ENCODE measurements at regions not wholly inside any gene's neighbourhood (a gene's known extent, or its start where the extent isn't known, plus 50 kb on each side); places are given as distances from the start of the nearest gene placed in this dataset.

DNA sequence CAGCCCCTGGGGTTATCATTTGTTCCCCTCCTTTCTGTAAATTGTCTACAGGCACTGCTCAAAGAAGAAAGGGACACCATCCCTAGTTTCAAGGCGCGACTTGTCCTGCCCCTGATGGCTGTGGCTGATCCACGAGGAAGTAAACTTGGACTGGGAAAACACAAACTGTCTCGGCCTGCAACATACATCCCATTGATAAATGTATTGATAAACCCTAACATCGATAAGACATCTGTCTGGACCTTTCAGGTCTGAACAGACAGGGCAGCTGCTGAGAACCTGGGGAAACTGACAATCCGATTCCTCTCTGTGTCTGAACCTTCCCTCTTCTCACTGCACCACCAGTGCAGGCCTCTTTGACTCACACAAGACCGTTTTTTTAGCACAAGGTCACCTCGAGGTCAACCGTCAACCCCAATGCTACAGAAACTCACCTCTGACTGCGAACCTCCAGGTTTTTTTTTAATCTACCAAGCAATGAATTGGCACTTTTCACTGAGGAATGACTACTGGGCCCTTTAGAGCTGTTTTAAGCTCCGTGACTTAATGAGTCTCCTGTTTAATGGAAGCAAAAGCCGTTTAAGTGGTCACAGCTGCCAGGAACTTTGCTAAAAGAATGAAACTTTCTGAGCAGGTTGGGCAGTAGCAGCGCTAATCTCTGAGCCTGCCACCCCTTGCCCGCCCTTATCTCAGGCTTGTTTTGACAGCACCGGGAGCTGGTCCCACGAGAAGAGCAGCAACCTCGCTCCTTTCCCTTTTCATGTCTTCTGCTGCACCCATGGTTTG lies 203.8 kb upstream of the TMEM45B start:
- TF ChIP-seq, protein P1, sequence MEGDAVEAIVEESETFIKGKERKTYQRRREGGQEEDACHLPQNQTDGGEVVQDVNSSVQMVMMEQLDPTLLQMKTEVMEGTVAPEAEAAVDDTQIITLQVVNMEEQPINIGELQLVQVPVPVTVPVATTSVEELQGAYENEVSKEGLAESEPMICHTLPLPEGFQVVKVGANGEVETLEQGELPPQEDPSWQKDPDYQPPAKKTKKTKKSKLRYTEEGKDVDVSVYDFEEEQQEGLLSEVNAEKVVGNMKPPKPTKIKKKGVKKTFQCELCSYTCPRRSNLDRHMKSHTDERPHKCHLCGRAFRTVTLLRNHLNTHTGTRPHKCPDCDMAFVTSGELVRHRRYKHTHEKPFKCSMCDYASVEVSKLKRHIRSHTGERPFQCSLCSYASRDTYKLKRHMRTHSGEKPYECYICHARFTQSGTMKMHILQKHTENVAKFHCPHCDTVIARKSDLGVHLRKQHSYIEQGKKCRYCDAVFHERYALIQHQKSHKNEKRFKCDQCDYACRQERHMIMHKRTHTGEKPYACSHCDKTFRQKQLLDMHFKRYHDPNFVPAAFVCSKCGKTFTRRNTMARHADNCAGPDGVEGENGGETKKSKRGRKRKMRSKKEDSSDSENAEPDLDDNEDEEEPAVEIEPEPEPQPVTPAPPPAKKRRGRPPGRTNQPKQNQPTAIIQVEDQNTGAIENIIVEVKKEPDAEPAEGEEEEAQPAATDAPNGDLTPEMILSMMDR (IDR thresholded peaks at IDR 0.05 in 8 of 11, conservative IDR thresholded peaks at IDR 0.05 in 3 of 11): no peak
- TF ChIP-seq POLR2AphosphoS5 (IDR thresholded peaks at IDR 0.05) (no peak), POLR2A (IDR thresholded peaks at IDR 0.05) (no peak)

All from spleen (tissue), 7 donors.